GM21529 (cell line): ENCODE measurements at regions not wholly inside any gene's neighbourhood (a gene's known extent, or its start where the extent isn't known, plus 50 kb on each side); places are given as distances from the start of the nearest gene placed in this dataset.

Source experiments
- ATAC-seq: cut with Tn5 transposase; IDR thresholded peaks from one replicate; pipeline ENCODE4 v1.9.1; 2021; ENCODE audit not compliant: unreplicated experiment

DNA sequence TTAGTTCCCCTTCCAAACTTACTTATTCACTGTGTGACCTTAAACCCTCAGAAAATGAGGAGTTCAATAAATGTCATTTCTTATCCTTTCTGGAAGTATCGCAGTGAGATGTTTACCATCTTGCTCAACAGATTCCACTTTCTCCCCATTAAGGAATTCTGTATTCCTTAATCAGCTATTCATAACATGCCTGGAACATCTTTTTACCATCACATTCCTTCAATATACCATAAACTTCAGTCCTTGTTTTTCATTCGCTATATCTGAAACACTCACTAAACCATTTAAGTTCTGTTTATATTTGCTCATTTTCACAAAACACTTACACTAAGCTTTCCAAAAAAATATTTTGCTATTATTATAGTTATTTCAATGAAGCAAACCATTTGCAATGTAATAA is 1158.6 kb downstream of the CDH12 start:
- no peak for ATAC-seq

DNA sequence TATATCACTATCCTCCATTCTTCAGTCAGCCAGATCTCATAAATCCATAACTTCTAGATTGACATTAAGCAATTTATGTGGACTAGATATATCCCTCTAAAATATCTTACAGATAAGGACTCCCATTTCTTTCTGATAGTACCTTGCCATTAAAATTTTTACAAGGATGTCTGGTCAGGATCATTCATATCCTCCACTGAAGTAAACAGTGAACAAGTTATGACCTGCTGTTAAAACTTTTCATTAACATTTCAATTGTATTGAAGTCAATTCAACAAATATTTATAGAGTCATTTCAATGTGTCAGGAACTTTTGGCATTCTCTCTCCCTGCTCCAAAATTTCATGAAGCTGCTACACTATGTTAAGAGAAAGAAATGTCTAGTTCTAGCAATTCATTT is 1159.6 kb downstream of the CDH12 start:
- ATAC-seq: no peak

DNA sequence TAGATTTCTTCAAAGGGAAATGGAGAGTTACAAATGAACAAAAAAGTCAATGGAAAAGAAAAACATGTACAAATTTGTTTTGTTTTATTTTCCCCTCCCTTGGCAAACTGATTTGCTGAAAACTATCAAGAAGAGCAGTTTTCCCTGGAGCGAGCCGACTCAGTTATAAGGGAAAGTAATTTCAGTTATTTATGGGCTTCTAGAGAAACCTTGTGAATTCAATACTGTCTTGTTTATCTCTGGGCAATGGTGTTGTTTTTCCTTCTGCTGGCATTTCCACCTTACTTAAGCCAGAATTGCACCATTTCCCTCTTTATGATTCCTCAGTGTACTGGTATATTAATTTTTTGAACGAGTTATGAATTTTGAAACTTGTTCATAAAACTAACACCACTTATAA is 1163.6 kb downstream of the CDH12 start:
- ATAC-seq: no peak

DNA sequence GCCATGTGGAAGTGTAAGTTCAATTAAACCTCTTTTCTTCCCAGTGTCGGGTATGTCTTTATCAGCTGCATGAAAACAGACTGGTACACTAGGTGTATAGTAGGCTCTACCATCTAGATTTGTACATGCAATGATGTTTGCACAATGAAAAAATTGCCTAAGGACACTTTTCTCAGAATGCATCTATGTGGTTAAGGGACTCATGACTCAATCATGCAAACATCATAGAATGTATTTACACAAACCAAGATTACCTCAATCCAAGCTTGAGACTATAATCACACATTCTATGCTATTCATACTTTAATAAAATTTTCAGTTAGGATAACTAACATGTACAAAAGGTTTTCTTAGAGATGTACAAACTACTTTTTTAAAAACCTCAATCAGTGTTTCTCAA is 1164.5 kb downstream of the CDH12 start:
- no peak for ATAC-seq

DNA sequence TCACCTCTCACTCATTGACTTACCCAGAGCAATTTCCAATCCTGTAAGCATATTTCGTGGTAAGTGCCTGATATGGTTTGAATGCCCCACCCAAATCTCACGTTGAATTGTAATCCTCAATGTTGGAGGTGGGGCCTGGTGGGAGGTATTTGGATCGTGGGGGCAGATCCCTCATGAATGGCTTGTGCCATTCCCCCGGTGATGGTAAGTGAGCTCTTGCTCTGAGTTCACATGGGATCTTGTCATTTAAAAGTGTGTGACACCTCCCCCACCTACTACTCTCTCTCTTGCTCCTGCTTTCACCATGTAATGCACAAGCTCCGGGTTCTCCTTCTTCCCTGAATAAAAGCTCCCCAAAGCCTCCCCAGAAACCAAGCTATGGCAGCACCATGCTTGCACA is 1165.5 kb downstream of the CDH12 start:
- ATAC-seq: no peak

DNA sequence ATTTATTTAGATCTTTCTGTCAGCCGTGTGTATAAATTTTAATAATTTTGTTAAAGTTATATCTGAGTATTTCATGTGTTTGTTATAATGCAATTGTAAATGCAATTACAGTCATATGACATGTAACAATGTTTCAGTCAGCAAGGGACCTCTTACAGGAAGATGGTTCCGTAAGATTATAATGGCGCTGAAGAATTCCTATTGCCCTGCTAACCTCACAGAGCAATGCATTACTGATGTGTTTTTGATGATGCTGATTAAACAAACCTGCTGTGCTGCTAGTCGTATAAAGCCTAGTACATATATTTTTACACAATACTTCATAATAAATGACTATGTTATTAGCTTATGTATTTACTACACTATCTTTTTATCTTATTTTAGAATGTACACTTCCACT is 1166.4 kb downstream of the CDH12 start:
- ATAC-seq: no peak

DNA sequence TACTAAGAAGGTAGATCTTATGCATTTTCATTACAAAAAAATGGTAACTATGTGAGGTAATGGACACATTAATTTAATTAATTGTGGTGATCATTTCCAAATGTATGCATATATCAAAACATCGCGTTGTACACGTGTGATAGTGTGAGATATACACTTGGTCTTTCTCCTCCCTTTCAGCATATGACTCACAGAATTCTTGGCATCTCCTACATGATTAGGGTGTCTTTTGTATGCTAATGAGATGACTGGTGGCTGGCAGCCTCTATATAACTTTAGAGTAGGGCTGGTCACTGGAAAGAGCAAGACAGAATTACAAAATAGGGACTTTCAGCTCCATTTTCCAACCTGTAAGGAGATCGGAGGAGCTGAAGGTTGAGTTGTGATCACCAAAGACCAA is 1167.6 kb downstream of the CDH12 start:
- ATAC-seq: no peak

DNA sequence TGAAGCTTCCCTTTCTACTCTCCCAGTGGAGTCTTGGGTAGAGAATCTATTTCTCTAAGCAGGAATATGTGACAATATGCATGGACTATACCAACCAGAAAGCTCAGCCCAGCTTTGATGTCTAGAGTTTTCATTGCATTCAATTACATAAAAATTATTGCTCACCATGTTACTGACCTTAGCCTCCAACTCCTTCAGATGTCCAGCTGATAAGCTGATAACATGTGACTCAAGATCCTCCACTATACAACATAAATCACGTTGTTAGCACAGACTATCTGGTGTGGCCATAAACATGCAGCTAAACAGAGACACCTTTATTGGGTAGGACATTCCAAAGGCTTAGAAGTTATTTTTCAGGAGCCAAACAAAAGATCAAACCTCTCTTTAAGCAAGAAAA is 1168.2 kb downstream of the CDH12 start:
- no peak for ATAC-seq

DNA sequence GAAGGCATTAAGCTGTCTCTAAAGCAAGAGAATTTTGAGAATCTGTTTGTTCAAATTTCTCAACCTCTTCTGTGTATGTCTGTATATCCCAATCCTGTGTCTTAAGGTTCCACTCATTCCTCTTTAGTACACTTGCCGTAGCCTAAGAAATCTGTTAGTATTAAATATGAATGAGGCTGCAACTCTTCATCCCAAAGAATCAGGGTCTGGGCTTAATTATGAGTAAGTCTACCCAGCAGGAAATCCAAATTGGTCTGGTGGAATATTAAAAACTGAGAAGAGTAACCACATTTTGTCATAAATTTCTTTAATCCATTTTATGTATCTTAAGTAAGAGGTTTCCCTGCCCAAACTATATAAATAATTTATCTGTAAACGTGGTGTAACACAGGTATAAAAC is 1171.2 kb downstream of the CDH12 start:
- no peak for ATAC-seq

DNA sequence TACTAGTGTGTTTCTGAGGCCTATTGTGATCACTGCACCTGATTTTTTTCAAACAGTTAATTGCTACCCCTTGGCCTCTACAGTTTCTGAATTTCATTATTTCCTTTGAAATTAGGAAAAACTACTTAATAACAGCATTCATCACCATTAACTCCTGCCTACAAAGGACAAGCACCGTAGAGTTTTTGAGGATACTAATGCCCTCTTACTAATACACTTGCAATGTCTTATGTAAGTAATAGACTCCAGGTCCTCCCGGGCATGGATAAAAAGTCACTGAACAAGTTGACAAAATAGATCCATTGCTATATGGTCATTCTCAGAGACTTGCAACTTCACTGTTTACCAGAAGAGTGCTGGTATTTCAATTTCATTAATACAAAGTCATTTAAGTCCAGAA is 1172.5 kb downstream of the CDH12 start:
- ATAC-seq: no peak

DNA sequence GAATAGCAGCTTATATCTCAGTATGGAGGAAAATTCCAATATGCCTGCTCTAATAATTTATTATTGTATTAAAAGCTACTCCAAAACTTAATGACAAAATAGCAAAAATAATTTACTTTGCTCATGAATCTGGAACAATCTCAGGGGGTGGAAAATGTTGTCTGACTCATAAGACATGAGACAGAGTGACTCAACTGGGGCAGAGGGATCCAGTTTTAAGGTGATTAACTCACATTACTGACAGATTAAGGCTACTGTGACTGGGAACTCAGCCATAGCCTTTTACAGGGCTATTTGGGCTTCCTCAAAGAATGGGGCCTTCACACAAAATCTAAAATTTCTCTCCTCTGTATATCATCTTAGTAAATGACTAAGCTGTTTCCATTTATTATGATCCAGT is 1172.9 kb downstream of the CDH12 start:
- no peak for ATAC-seq

DNA sequence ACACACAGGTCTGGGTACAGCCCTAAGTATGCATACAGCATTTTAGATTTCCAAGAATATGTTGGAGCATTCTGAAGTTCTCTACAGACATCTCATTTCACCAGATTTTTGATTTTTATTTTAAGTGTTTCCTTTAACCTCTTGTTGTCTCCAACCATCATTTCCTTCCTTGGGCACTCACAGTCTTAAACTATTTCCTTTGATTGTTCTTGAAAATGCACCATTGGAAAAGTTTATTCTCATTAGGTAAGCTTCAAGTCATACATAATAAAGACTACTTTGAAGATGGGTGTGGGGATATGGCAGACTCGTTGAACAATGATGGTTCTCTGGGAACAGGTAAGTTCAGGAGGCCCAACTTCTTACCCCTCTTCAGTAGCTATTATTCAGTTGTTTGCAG is 1174.6 kb downstream of the CDH12 start:
- ATAC-seq: no peak

DNA sequence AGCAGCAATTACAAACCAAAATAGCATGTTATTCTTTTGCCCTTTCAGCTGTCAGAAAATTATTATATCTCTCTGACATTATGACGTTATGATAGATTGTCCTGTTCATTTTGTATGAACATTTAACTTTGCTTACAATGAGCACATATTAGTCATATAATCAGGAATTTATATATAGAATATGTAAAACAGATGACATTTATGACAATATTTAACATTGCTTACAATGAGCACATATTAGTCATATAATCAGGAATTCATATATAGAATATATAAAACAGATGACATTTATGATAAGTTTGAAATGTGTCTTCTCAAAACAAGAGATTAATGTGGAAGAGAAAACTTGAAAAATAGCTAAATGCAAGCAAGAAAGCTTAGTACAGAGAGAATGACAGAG is 1180.2 kb downstream of the CDH12 start:
- no peak for ATAC-seq

DNA sequence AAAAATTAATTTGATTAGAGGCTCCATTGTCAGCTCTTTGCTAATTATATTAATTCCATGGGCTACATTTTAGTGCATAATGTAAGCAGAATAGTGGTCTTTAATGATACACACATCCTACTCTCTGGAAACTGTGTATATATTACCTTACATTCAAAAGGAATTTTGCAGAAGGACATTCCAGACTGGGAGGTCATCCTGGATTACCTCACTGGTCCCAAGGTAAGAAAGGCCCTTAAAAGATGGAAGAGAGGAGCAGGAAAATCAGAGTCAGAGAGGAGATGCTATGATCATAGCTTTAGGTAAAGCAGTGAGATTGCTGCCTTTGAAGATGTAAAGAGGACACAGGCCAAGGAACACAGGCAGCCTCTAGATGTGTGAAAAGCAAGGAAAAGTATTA is 1180.8 kb downstream of the CDH12 start:
- ATAC-seq: no peak

DNA sequence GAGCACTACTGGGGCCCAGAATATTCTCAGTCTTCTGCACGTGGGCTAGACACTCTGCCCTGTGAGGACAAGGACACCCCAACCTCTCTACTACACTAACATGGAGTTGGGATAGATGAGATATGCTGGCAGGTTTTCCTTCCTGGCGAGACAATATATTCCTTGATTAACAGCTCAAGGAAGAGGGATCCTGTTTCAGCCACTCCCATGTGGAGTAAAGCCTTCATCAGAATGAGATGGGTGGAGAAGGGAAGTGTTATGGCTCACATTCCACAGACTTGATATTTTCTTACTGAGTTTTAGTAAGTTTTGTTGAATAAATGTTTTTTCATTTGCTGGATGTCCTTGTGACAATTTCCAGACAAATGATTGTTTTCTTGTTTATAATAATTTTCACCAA is 1187.6 kb downstream of the CDH12 start:
- no peak for ATAC-seq

DNA sequence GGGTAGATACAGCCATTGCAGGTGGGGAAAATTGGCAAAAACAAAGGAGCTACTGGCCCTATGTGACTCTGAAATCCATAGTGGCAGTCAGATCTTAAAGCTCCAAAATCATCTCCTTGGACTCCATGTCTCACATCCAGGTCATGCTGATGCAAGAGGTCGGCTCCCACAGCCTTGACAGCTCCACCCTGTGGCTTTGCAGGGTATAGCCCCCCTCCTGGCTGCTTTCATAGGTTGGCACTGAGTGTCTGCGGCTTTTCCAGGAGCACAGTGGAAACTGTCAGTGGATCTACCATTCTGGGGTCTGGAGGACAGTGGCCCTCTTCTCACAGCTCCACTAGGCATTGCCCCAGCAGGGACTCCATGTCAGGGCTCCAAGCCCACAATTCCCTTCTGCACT is 1190.1 kb downstream of the CDH12 start:
- ATAC-seq: no peak

DNA sequence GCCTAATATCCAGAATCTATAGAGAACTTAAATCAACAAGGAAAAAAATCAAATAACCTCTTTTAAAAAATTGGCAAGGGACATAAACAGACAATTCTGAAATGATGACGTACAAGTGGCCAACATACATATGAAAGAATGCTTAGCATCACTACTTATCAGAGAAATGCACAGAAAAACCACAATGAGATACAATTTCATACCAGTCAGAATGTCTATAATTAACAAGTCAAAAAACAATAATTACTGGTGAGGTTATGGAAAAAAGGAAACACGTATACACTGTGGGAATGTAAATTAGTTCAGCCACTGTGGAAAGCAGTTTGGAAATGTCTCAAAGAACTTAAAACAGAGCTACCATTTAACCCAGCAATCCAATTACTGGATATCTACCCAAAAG is 1192.0 kb downstream of the CDH12 start:
- no peak for ATAC-seq

DNA sequence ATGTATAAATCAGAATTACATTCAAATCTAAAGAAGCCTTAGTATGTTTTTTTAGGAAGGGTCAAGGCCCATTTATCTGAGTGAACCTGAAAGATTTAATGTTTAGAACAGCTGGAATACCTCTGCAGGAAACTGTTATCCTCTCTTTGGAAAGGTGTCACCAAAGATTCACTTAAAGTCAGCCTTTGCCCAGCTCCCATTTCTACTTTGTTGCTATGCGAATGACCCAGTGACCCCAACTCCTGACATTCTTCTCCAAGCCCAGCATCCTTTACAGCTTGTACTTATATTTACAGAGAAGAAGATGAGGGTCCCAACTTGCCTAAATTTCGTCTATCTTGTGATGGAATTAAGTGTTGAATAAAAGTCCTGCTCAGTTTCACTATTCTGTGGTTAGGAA is 1198.6 kb downstream of the CDH12 start:
- no peak for ATAC-seq

DNA sequence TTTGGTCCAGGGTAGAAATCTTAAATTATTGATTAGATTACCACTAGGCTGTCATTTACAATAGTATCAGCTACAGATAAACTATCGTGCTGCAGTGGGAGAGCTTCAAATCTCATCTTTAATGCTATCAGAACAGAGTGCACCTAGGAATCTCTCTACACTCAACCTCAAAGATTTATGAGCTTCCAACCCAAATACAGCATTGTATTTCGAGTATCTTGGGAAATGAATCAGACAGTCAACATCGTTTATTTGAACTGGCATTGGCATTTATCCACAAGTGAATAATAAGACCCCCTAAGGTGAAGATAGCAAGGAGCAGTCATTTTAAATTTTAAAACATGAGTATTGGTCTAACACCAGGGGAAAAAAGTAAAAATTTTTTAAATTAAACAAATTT is 1203.2 kb downstream of the CDH12 start:
- no peak for ATAC-seq

DNA sequence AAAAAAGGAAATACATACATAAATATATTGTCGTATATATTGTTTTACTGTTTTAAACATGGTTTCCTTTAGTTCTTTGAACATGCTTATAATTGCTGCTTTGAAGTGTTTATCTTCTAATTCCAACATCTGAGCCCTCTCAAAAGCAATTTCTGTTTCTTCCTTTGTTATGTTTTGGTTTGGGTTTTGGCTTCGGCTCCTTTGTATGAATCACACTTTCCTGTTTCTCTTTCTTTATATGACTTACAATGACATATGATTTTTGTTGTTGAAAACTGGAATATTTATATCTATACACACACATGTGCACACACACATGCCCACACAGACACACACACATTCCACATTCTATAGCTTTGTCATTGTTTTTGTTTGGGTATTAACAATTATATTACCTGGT is 1206.7 kb downstream of the CDH12 start:
- no peak for ATAC-seq

DNA sequence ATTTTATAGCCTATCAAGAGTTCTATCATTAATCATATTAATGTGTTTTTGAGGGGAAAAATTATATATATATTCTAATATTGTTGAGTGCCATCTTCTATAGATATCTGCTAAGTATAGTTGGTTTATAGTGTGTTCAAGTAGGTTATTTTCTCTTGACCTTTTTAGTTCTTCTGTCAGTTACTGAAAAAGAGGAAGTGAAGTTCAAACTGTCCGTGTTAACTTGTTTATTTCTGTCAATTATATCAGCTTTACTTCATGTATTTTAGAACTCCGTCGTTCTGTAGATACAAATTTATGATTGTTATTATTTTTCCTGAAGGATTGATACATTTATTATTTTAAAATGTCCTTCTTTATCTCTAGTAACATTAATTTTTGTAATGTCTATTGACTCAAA is 1209.1 kb downstream of the CDH12 start:
- ATAC-seq: no peak

DNA sequence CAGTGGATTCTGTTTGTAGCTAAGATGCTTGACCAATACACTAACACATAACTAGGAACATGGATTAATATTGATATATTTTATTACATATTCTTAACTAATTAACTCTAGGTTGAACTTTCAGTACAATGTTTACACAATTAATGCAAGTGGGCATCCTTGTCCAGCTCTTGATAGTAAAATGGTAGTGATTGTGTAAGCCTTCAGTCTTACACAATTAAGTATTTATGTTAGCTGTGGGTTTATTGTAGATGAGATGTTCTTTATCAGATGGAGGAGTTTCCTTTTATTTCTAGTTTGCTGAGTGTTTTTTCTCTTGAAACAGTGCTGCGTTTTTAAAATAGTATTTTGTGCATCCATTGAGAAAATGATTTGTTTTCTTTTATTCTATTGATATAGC is 1210.8 kb downstream of the CDH12 start:
- no peak for ATAC-seq

DNA sequence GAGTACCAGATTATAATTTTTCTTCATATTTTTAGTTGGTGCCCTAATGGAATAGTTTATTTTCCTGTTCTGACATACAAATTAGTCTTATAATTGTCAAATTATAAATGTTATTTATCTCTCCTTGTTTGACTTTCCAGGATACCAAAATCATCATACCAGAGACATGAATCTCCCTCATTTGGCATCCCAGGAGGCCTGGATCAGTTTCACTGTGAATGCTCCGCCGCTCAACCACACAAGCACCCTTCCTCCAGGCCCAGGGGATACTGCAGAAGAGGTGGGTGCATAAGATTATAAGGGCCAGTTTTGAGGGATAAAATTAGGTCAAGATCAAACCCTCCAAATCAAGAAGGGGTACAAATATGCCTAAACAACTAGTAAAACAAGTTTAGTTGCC is 1229.3 kb downstream of the CDH12 start:
- ATAC-seq: no peak

DNA sequence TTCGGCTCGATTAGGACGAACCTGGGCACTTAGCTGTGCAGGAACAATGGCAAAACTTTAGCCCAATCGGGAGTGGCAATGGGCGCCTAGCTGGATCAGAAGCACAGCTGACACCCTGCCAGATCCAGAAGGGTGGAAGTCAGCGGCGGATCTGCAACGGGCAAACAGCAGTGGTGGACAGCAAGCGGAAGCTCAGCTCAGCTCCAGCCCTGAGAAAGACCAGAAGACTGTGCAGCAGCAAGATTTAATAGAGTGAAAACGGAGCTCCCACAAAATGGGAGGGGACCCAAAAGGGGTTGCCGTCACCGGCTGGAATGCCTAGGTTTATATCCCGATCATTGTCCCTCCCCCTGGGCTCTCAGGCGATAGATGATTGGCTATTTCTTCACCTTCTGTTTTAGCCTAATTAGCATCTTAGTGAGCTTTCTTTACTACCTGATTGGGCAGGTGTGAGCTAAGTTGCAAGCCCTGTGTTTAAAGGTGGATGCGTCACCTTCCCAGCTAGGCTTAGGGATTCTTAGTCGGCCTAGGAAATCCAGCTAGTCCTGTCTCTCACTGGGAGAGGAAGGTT is 1237.9 kb downstream of the CDH12 start:
- ATAC-seq: no peak
